SK-N-SH (cell line): ENCODE measurements at regions not wholly inside any gene's neighbourhood (a gene's known extent, or its start where the extent isn't known, plus 50 kb on each side); places are given as distances from the start of the nearest gene placed in this dataset.

ENCODE experiments used
- CHD2 ChIP-seq: fragments of 150-350 bp; IDR thresholded peaks from 2 replicates; pipeline ENCODE4 v1.6.1; 2018; ENCODE audit warnings: low read length; ENCODE audit not compliant: partially characterized antibody
- EP300 ChIP-seq, 2 experiments: IDR thresholded peaks; 2 replicates each; pipeline versions ENCODE4 v1.4.0 to v1.6.1; 2012; ENCODE audit warnings: borderline replicate concordance in 1 of 2, low read depth in 1 of 2, low read length in 1 of 2
- GABPA ChIP-seq: IDR thresholded peaks from 2 replicates; pipeline ENCODE4 v1.4.0; 2012; ENCODE audit warnings: low read depth, mild to moderate bottlenecking
- GATA2 ChIP-seq: sonication (generic); formaldehyde crosslinking; IDR thresholded peaks from 2 replicates; pipeline ENCODE4 v1.5.0; 2020; ENCODE audit warnings: mild to moderate bottlenecking, missing genetic modification reagents
- MXI1 ChIP-seq: IDR thresholded peaks from 2 replicates; pipeline ENCODE4 v1.6.1; 2012; ENCODE audit warnings: mild to moderate bottlenecking, low read depth, low read length, improper control_type of control experiment
- POLR2AphosphoS5 ChIP-seq: IDR thresholded peaks from 2 replicates; pipeline ENCODE4 v1.6.1; 2012; ENCODE audit warnings: low read depth, low read length
- SIN3A ChIP-seq: IDR thresholded peaks from 2 replicates; pipeline ENCODE4 v1.6.1; 2012; ENCODE audit warnings: low read depth, mild to moderate bottlenecking, low read length, moderate library complexity, borderline replicate concordance
- TAF1 ChIP-seq: IDR thresholded peaks from 2 replicates; pipeline ENCODE4 v1.6.1; 2012; ENCODE audit warnings: low read depth, mild to moderate bottlenecking, low read length, moderate library complexity, borderline replicate concordance
- YY1 ChIP-seq: IDR thresholded peaks from 2 replicates; pipeline ENCODE4 v1.4.0; 2012; ENCODE audit warnings: low read depth, mild to moderate bottlenecking
- TF ChIP-seq, protein P1 (sequence below): fragments of 150-350 bp; IDR thresholded peaks from 2 replicates; pipeline ENCODE4 v1.6.1; 2017; ENCODE audit warnings: antibody characterized with exemption, low read length, low read depth, borderline replicate concordance
- TF ChIP-seq, protein P2 (sequence below): IDR thresholded peaks from 2 replicates; pipeline ENCODE4 v1.4.0; 2012; ENCODE audit warnings: low read depth
- TF ChIP-seq, protein P3 (sequence below): IDR thresholded peaks from 2 replicates; pipeline ENCODE4 v1.6.1; 2012; ENCODE audit warnings: mild to moderate bottlenecking, low read depth, low read length, moderate library complexity
- TF ChIP-seq, protein P4 (sequence below): fragments of 200-600 bp; sonication (generic); IDR thresholded peaks from 2 replicates; pipeline ENCODE4 v1.6.1; 2017; ENCODE audit warnings: antibody characterized with exemption, mild to moderate bottlenecking, moderate library complexity
- TF ChIP-seq, protein P5 (sequence below): IDR thresholded peaks from 2 replicates; pipeline ENCODE4; 2012

DNA sequence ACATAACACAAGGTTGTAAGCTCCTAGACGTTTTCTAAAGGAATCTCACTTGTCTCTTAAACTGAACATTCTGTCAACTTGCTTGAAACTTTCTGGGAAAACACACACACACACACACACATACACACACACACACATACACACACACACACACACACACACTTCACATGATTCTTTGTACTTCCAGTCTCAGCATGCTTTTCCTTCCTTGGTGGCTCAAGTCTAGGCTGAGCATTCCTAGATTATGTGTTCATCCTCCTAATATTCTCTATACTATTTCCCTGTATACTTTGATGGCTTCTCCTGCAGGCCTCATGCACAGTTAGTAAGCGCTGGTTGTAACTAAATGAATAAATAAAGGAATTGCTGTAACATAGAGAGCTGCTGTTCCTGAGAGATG is 372.1 kb downstream of the PTPRC start:
- TF ChIP-seq, protein P1, sequence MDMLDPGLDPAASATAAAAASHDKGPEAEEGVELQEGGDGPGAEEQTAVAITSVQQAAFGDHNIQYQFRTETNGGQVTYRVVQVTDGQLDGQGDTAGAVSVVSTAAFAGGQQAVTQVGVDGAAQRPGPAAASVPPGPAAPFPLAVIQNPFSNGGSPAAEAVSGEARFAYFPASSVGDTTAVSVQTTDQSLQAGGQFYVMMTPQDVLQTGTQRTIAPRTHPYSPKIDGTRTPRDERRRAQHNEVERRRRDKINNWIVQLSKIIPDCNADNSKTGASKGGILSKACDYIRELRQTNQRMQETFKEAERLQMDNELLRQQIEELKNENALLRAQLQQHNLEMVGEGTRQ: no peak
- TF ChIP-seq, protein P2, sequence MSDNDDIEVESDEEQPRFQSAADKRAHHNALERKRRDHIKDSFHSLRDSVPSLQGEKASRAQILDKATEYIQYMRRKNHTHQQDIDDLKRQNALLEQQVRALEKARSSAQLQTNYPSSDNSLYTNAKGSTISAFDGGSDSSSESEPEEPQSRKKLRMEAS: no peak
- TF ChIP-seq GABPA: no peak
- TF ChIP-seq, protein P3, sequence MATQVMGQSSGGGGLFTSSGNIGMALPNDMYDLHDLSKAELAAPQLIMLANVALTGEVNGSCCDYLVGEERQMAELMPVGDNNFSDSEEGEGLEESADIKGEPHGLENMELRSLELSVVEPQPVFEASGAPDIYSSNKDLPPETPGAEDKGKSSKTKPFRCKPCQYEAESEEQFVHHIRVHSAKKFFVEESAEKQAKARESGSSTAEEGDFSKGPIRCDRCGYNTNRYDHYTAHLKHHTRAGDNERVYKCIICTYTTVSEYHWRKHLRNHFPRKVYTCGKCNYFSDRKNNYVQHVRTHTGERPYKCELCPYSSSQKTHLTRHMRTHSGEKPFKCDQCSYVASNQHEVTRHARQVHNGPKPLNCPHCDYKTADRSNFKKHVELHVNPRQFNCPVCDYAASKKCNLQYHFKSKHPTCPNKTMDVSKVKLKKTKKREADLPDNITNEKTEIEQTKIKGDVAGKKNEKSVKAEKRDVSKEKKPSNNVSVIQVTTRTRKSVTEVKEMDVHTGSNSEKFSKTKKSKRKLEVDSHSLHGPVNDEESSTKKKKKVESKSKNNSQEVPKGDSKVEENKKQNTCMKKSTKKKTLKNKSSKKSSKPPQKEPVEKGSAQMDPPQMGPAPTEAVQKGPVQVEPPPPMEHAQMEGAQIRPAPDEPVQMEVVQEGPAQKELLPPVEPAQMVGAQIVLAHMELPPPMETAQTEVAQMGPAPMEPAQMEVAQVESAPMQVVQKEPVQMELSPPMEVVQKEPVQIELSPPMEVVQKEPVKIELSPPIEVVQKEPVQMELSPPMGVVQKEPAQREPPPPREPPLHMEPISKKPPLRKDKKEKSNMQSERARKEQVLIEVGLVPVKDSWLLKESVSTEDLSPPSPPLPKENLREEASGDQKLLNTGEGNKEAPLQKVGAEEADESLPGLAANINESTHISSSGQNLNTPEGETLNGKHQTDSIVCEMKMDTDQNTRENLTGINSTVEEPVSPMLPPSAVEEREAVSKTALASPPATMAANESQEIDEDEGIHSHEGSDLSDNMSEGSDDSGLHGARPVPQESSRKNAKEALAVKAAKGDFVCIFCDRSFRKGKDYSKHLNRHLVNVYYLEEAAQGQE: no peak
- TF ChIP-seq SIN3A: no peak
- TF ChIP-seq, protein P4, sequence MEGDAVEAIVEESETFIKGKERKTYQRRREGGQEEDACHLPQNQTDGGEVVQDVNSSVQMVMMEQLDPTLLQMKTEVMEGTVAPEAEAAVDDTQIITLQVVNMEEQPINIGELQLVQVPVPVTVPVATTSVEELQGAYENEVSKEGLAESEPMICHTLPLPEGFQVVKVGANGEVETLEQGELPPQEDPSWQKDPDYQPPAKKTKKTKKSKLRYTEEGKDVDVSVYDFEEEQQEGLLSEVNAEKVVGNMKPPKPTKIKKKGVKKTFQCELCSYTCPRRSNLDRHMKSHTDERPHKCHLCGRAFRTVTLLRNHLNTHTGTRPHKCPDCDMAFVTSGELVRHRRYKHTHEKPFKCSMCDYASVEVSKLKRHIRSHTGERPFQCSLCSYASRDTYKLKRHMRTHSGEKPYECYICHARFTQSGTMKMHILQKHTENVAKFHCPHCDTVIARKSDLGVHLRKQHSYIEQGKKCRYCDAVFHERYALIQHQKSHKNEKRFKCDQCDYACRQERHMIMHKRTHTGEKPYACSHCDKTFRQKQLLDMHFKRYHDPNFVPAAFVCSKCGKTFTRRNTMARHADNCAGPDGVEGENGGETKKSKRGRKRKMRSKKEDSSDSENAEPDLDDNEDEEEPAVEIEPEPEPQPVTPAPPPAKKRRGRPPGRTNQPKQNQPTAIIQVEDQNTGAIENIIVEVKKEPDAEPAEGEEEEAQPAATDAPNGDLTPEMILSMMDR: no peak
- no peak for TF ChIP-seq EP300 (IDR thresholded peaks at IDR 0.05; ENCODE audit: borderline replicate concordance in 1 of 2, low read depth in 1 of 2, low read length in 1 of 2)
- no peak for TF ChIP-seq YY1
- TF ChIP-seq, protein P5, sequence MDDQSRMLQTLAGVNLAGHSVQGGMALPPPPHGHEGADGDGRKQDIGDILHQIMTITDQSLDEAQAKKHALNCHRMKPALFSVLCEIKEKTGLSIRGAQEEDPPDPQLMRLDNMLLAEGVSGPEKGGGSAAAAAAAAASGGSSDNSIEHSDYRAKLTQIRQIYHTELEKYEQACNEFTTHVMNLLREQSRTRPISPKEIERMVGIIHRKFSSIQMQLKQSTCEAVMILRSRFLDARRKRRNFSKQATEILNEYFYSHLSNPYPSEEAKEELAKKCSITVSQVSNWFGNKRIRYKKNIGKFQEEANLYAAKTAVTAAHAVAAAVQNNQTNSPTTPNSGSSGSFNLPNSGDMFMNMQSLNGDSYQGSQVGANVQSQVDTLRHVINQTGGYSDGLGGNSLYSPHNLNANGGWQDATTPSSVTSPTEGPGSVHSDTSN: no peak
- TF ChIP-seq GATA2 (CRISPR knock-in tag): no peak
- TF ChIP-seq CHD2: no peak
- TF ChIP-seq TAF1: no peak
- TF ChIP-seq MXI1: no peak
- no peak for TF ChIP-seq POLR2AphosphoS5
